Activated CD8-positive, alpha-beta T cell treated with anti-CD3 and anti-CD28 coated beads for 36 hours (primary cell): ENCODE measurements at regions not wholly inside any gene's neighbourhood (a gene's known extent, or its start where the extent isn't known, plus 50 kb on each side); places are given as distances from the start of the nearest gene placed in this dataset.

ENCODE experiments used
- ATAC-seq: fragments of 200-7000 bp; cut with Tn5 transposase; one replicate; pipeline ENCODE4 v1.10.0; 2021; ENCODE audit warnings: mild to moderate bottlenecking, moderate library complexity
- CTCF ChIA-PET: fragments of 350-600 bp; sonication (Branson Sonifier 250); formaldehyde crosslinking; loops from one replicate; lab custom pipeline; 2021; ENCODE audit warnings: antibody characterized with exemption; lab: Charles Lee
- POLR2A ChIA-PET: fragments of 350-600 bp; sonication (Branson Sonifier 250); formaldehyde crosslinking; loops from one replicate; lab custom pipeline; 2021; ENCODE audit warnings: antibody characterized with exemption; lab: Charles Lee
- DNase-seq: peaks from one replicate; pipeline ENCODE4 v3.0.0-alpha.2; 2020
- H3K27ac Mint-ChIP-seq: one replicate; pipeline ENCODE4 v1.8.0; 2021; ENCODE audit warnings: mild to moderate bottlenecking, mixed read lengths
- H3K27me3 Mint-ChIP-seq: one replicate; pipeline ENCODE4 v1.8.0; 2021; ENCODE audit warnings: mixed read lengths
- H3K36me3 Mint-ChIP-seq: one replicate; pipeline ENCODE4 v1.8.0; 2021; ENCODE audit warnings: low read depth, mixed read lengths
- H3K4me1 Mint-ChIP-seq: one replicate; pipeline ENCODE4 v1.8.0; 2021; ENCODE audit warnings: low read depth, mixed read lengths
- H3K4me3 Mint-ChIP-seq: one replicate; pipeline ENCODE4 v1.8.0; 2021; ENCODE audit warnings: mild to moderate bottlenecking, moderate library complexity, mixed read lengths
- H3K9me3 Mint-ChIP-seq: one replicate; pipeline ENCODE4 v1.8.0; 2021; ENCODE audit warnings: mixed read lengths
- intact Hi-C: fragments of 100-400 bp; cut with micrococcal nuclease; formaldehyde crosslinking; loops from one replicate; pipeline ENCODE4 v1.10.0; 2022
- TF ChIP-seq, protein P1 (sequence below): fragments of 200-600 bp; IDR thresholded peaks from one replicate; pipeline ENCODE4 v1.8.0; 2022; ENCODE audit warnings: antibody characterized with exemption, mild to moderate bottlenecking

DNA sequence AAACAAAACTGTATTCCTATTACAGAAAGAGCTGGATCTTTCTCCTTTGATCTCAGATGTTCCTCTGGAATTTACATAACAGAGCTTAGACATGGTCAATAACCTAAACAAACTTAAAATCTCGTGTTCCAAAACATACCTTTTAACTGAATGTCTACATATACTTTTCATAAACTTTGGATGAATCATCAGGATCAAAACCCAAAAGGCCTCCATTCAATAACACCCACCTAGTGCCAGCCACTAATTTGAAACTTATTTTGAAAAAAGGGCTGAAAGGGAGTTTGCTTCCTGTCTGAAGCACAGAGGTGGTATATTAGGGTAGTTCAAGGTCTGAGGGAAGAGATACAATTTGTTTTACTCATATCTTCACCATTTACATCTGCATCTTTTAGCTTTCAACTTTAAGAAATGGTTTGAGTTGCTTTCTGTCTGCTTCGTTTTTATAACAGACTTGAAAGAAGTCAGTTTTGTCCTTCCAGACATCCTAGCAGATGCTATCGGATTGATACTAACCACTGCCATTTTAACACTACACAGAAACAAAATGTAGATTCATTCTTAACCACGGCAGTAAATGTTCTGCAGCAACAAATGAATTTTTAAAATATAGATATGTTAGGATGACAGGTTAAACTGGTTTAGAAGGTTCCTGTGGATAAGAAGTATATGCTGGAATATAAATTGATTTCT, 242.8 kb upstream of the DKK2 start:
- H3K4me3 Mint-ChIP-seq: no peak overlapping the region
- H3K36me3 Mint-ChIP-seq: no peaks in the 10 kb centered on the region
- no peaks in the 10 kb centered on the region for H3K9me3 Mint-ChIP-seq
- no peaks in the 10 kb centered on the region for H3K4me1 Mint-ChIP-seq
- CTCF ChIA-PET: no interaction called here
- H3K27me3 Mint-ChIP-seq: no peaks in the 10 kb centered on the region
- ATAC-seq: no peak
- intact Hi-C loops: no loop called here
- no peak overlapping the region for H3K27ac Mint-ChIP-seq
- DNase-seq: no peak
- TF ChIP-seq, protein P1, sequence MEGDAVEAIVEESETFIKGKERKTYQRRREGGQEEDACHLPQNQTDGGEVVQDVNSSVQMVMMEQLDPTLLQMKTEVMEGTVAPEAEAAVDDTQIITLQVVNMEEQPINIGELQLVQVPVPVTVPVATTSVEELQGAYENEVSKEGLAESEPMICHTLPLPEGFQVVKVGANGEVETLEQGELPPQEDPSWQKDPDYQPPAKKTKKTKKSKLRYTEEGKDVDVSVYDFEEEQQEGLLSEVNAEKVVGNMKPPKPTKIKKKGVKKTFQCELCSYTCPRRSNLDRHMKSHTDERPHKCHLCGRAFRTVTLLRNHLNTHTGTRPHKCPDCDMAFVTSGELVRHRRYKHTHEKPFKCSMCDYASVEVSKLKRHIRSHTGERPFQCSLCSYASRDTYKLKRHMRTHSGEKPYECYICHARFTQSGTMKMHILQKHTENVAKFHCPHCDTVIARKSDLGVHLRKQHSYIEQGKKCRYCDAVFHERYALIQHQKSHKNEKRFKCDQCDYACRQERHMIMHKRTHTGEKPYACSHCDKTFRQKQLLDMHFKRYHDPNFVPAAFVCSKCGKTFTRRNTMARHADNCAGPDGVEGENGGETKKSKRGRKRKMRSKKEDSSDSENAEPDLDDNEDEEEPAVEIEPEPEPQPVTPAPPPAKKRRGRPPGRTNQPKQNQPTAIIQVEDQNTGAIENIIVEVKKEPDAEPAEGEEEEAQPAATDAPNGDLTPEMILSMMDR: no peak
- POLR2A ChIA-PET: no interaction called here

GRCh38 chr4:107276052-107276451, 239.9 kb upstream of the DKK2 start:
- intact Hi-C loops: no loop called here
- Mint-ChIP-seq H3K4me3 (no peak overlapping the region), H3K27ac (no peak overlapping the region), H3K4me1 (no peaks in the 10 kb centered on the region), H3K9me3 (no peaks in the 10 kb centered on the region), H3K27me3 (no peaks in the 10 kb centered on the region), H3K36me3 (no peaks in the 10 kb centered on the region)
- POLR2A ChIA-PET: no interaction called here
- CTCF ChIA-PET: no interaction called here
- ATAC-seq (no peak), DNase-seq (no peak)
- TF ChIP-seq, protein P1: no peak

- POLR2A ChIA-PET: no interaction called here
- Mint-ChIP-seq H3K4me1 (no peaks in the 10 kb centered on the region), H3K27me3 (no peaks in the 10 kb centered on the region), H3K9me3 (no peaks in the 10 kb centered on the region), H3K36me3 (no peaks in the 10 kb centered on the region), H3K27ac (no peak overlapping the region), H3K4me3 (no peak overlapping the region)
- intact Hi-C loops: no loop called here
- DNase-seq: no peak
- CTCF ChIA-PET: interaction anchor here (1.3 kb wide), 1 partner anchor 9 kb away, joined by 3 read pairs; no protein-coding TSS in a partner anchor
- no peak for ATAC-seq
- TF ChIP-seq, protein P1: no peak
Measured at GRCh38 chr4:107275225-107275624, 239.1 kb upstream of the DKK2 start.

- no peaks in the 10 kb centered on the region for H3K9me3 Mint-ChIP-seq
- DNase-seq (no peak), ATAC-seq (no peak)
- TF ChIP-seq, protein P1: no peak
- ChIA-PET POLR2A (no interaction called here), CTCF (interaction anchor here (1.5 kb wide), 1 partner anchor 49 kb away, joined by 3 read pairs; no protein-coding TSS in a partner anchor)
- no peak overlapping the region for H3K4me3 Mint-ChIP-seq
- no peak overlapping the region for H3K27ac Mint-ChIP-seq
- no peaks in the 10 kb centered on the region for H3K27me3 Mint-ChIP-seq
- intact Hi-C loops: no loop called here
- H3K4me1 Mint-ChIP-seq: no peaks in the 10 kb centered on the region
- no peaks in the 10 kb centered on the region for H3K36me3 Mint-ChIP-seq
Measured at GRCh38 chr4:107270614-107271013, 234.5 kb upstream of the DKK2 start.

DNA sequence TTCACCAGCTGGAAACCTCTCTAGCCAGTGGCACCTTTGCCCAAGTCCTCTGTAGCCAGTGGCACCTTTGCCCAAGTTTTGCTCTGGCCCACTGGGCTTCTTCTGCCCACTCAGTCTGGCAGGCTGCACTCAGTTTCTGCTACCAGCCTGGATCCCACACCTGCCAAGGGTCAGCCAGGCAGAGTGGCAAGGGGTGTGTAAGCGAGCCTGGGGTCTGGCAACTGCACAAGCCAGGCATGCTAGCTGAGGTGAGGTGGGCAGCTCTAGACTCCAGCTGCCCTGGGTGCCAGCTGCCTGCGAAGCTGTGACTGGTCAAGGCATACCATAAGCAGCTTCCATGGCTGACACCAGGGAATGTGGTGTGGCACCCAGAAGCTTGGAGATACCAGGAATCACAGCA, 233.1 kb upstream of the DKK2 start:
- CTCF ChIA-PET: no interaction called here
- H3K9me3 Mint-ChIP-seq: no peaks in the 10 kb centered on the region
- H3K27me3 Mint-ChIP-seq: no peaks in the 10 kb centered on the region
- intact Hi-C loops: no loop called here
- DNase-seq: no peak
- H3K27ac Mint-ChIP-seq: no peak overlapping the region
- H3K36me3 Mint-ChIP-seq: no peaks in the 10 kb centered on the region
- TF ChIP-seq, protein P1: no peak
- H3K4me1 Mint-ChIP-seq: no peaks in the 10 kb centered on the region
- H3K4me3 Mint-ChIP-seq: no peak overlapping the region
- POLR2A ChIA-PET: no interaction called here
- ATAC-seq: no peak
